ENCODE measurements at regions not wholly inside any gene's neighbourhood (a gene's known extent, or its start where the extent isn't known, plus 50 kb on each side); places are given as distances from the start of the nearest gene placed in this dataset.

- TF ChIP-seq CTCF (IDR thresholded peaks at IDR 0.05; ENCODE audit: poor library complexity) (no peak), EZH2 (IDR thresholded peaks at IDR 0.05; ENCODE audit: borderline replicate concordance) (no peak)
These were observed 102.9 kb upstream of the RAB6C start for GRCh38 chr2:129876541-129876940.
